Lung microvascular endothelial cell (primary cell): ENCODE measurements at regions not wholly inside any gene's neighbourhood (a gene's known extent, or its start where the extent isn't known, plus 50 kb on each side); places are given as distances from the start of the nearest gene placed in this dataset.

Experiments
- DNase-seq, 2 donors: peaks; one replicate each; pipeline versions ENCODE4 v3.0.0 to v3.0.0-alpha.2; 2010; ENCODE audit warnings: low read depth in 2 of 2

DNA sequence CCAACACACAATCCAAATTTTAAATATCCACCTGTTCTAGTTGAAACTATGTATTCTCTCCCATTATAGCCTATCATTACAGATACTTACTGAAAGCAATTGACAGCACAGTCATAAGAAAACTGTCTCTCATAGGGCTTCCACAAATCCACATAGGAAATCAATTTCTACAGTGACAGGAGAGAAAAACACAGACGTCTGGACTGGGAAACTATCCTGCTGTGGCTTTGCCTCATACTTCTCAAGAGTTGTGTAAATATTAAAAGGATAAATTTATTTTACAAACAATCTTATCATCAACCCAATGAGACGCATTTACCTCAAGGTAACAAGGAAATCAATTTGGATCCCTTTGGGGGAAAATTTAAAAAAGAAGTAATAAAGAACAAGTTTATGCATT, 517.5 kb downstream of the EFNA5 start:
- no peak for DNase-seq

DNA sequence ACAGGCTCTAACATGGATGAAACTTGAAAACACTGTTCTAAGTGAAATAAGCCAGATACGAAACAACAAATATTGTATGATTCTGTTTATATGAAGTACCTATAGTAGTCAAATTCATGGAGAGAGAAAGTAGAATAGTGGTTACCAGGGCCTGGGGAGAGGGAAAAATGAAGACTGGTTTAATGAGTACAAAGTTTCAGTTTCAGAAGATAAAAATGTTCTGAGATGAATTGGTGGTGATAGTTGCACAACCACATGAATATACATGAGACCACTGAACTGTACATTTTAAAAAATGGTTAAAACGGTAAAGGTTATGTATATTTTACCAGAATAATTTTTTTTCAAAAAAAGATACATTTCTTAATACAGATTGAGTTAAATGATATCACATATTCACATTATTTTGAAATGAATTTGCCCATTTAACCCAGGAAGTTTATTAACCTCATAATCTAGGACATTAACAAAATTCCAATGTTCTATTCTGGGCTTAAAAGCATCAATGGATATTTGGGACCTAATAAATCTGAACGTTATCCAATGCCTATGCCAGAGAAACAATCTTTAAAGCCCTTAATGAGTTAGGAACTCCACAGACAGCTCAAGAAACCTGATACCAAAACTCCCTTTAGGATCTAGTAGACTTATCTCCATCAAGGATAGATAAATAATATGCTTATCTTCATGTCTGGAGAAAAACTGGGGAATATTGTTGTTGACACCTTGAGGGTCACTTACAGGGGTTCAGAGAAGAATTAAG, 521.3 kb downstream of the EFNA5 start:
- no peak for DNase-seq

DNA sequence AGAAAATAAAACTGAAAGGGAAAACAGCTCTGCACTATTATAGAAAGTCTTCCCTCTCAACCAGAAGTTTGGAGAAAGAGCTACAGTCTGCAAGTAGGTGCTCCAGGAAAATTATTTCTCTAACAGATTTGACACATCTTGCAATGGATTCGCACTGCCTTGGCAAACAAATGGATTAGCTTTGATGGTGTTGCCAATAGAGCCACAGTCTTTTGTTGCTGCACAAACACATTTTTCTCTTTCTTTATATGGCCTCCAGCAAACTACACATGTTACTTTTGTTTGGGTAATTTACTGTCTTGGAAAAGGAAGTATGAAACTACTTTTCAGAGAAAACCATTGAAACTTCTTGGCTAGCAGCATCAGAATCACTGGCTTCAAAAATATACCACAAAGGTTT, 523.1 kb downstream of the EFNA5 start:
- DNase-seq: no peak

DNA sequence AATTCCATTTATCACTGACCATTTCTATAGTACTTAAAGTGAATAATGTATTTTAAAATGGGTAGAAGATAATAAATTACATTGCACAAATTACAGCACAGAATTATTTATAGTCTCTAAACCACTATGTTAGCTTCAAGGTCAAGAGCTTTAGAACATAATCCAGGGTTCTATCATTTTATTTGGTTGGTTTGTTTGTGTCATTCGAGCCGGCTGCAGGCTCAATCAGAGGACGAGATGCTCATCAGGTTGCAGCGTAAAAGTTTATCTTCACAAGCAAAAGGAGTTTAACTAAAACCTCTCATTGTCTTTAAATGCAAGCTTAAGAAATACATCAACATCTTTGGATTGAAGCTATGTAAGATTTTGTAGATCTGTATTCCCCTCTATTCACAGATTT, 523.8 kb downstream of the EFNA5 start:
- DNase-seq: no peak

DNA sequence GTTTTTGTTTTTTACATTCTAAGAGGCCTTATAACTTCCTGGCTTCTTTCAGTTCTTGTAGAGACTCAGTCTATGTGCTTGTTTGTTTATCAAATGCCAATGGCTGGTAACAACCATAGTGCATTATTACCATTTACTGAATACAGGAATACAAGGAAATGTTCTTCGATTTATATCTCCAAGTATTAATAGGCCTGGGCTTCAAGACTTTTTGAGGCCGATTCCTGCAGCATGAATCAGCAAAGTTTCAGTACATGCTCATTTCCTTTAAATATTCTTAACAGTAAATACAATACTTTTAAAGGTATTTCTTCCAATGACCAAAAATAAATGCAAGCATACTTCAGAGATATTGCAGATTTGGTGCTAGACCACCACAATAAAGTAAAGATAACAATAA, 535.3 kb downstream of the EFNA5 start:
- DNase-seq: peak in 1 of 2 donors; percentile 39

DNA sequence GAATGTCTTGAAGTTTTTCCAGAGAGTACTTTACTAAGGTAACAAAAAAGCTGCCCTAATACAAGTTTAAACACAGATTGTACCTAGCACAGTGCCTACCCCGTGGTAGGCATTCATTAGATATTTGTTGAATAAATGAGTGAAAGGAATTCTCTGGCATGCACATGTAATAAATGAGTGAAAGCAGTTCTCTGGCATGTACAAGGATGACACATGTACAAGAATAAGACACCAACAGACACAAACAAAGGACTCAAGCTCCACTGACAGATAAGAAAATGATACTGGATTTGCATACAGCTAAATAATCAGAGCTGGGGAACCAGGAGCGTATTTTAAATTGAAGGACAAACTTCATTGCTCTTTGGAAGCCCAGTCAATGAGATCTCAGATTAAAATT, 535.8 kb downstream of the EFNA5 start:
- peak in 1 of 2 donors; percentile 2 for DNase-seq

DNA sequence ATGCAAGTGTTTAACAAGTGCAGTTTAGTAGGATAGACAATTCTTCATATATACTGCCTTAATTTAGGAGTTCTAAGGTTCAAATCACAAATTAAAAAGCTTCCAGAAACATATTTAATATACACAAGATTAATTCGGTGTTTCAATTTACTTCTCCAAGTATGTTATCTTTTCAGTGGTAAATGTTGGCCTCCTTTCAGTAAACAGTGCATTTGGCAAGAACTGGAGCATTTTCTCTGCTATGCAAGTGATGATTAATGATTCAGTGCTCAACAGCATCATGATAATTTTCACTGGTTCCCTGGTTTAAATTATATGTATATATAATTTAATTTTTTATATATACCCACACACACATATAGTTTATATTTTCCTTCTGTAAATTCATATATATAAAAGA, 541.7 kb downstream of the EFNA5 start:
- no peak for DNase-seq

DNA sequence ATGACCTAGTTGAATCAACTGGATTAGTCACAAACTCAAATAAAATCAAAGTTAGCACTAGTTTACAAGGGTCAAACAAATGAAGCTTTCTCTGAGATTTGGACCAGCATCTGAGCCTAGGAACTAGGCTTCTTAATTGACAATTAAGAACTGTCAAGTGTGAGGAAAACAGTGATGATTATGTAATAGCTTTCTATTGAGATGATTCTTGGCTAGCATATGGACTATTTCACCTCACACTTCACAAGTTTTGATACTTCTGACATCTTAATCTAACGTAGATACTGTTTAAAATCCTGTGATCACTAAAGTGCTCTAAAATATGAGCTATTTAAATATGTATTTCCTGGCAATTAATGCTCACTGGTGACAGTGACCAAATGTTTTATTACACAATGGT, 542.9 kb downstream of the EFNA5 start:
- DNase-seq: no peak

DNA sequence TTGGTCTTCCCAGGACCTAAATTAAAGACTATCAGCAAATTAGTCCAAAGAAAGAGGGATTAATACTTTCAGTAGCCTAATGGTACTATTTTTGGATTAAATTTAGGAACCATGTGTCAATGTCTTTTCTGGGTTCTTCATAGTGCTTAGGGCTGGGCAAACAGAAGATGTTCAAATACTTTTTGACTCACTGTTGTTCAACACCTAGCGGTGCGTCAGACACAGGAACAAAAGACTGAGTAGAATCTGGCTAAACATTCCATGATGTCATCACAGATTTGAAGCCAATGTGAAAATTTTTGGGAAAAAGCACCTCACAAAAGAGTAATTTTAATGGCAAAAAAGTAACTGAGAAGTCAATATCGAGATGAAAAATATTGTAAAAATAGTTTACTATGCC, 544.4 kb downstream of the EFNA5 start:
- DNase-seq: no peak

DNA sequence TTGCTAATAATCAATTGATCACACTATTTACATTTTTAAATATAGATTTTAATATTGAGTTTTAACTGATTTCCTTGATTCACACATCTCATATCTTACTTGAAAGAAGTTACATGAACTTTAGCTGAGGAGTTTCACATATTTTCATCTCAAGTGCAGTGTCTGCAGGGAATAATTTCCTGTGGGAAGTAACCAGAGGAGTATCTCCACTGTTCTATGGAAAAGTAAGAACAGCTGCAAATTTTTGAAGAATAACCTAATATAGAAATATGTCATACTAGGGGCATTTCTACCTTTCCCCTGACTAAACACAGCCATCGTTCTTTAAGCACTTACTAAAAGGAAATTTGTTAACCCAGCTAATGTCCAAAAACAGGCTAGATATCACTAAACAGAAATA, 546.4 kb downstream of the EFNA5 start:
- no peak for DNase-seq

DNA sequence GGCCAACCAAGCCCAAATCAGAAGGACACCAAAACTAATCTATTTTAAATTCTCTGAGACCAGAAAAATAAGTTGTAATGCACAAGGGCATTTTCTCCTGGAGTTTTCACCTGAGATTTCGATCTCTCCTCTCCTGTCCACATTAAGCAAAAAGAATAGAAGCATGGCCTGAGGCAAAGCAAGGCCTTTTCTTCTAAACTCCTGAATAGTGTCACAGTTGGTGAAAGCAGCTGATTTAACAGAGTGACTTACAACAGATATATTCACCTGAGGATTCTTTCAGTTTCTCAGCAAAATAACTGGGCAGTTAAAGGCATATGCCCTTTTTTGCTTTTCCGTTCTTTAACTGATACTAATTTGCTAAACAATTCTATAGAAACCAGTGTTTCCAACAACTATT, 547.7 kb downstream of the EFNA5 start:
- DNase-seq: no peak

DNA sequence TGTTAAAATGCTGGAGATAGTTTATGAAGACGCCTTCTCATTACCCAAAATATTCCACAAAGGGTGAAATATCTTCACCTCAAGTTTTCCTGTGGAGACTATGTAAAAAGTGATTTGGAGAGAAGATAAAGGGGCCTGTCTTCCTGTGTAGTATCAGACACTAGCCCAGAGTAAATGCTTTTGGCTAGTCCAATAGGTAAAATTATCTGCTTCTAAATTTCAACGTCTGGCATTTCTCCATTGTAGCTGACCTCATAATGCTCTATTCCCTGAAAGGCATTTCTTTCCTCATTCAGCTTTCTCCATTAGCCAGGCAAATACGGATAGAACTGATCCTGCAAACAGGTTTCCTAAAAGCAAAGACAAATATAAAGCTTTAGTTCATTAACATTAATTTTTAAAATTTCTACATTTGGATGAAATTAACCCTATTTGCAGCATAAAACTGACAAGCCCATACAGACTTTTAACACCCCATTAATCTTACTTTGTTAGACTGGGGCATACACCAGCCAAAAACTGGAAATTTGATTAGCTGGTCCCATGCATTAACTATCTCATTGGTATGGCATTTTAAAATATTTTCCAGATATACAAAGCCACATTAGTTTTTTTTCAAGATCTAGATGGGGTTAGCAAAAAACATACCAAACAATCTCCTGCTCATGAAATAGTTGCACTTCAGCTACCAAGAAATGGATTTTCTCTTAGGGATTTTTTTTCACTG, 548.8 kb downstream of the EFNA5 start:
- no peak for DNase-seq

DNA sequence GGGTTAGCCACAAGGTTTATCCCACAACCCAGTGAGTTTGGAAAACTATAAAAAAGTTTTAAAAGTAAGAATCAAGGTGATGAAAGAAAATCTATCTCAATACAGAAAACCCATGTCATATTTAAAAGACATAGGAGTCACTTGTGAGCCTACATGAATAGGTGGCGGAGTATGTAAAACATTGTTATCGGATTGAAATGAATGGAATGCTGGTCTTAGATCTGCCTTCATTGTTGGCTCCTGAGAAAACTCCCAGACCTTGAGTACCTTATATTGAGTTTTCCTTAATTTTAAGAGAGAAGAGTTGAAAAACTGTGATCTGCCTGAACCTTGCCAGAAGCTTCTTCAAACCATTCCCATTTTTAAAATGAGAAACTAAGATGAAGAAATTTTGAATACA, 551.1 kb downstream of the EFNA5 start:
- no peak for DNase-seq

DNA sequence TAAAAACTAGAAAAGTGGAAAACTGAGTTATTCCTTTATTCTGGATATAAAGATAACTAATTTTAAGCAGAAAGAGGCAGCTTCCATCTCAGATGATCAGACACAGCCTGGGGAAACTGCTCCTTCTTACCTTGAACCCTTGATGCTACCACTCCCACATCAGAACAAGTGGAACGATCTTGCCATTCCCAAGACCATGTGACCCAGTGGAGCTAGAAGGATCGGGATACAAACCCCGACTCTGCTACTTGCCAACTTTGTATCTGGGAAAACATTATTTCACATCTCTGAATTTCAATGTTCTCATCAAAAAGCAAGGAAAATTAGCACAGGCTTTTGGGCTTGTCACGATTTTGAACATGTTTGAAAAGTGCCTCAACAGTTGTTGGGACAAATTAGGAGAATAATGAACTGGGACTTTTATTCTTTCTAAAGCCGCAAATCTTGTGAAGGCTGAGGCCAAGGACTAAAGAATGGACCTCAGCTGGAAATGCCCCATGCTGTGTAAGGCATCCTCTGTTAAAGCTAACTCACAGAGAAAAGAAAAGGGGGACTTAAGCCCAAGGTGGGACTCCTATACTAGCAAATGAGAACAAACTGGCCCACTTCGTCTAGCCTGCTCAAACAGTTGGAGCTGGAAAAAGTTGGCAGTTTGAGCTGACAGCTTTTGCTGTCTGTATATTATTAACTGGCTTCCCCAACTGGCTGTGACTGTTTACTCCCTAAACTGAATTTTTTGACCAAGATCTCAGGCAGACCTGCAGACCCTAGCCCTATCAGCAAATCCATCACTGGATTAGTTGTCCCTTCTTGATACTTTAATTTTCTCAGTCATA, 552.3 kb downstream of the EFNA5 start:
- no peak for DNase-seq

DNA sequence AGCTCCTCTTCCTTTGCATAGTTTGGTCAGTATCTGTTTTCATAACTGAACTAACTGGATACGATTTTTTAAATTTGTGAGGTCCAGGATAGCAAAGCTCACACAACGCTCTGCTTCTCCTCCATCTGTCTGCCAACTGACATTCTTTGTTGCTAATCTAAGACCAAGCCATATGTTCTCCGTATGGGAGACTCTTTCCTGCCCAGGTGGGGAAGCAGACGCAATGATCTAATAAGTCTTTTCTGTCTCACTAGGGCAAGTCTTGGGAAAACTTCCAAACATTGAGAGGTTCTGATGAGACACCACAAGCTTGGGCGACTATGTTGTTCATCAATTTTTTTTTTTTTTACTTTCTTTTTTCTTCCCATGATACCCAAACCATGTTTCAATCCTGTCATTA, 558.5 kb downstream of the EFNA5 start:
- DNase-seq: no peak

DNA sequence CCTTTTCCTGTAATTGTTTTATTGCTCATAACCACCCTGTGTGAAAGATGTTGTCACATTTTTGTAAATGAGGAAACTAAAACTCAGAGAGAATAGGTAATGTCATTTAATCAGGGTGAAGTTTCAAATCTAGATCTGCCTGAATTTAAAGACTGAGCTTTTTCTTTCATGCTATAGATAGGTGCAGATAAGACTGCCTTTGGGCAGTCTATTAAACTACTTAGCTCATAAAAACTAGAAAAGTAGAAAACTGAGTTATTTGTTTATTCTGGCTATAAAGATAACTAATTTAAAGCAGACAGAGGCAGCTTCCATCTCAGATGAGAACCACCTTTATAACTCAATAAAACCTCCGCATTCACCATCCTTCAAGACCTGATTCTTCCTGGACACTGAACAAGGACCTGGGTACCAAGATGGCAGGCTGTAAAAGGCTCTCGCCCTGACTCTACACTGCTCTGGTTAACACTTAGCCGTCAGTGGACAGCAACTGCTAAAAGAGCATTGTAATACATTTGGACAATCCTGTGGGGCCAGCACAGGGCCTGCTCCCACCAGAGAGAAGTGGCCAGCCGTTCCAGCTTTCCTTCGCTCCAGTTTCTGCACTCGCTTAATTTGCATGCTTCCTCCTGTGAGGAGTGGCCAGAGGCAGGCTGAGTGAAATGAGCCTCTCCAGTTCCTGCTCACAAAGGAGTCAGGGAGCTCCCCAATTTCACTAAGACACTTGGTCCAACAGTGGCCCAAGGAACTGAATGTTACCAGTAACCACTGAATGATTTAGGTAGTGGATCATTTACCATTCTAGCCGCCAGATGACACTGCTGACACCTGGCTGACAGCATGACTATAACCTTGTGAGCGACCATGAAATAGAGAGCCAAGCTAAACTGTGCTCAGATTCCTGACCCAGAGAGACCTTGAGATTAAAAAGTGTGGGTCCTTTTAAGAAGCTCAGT, 566.4 kb downstream of the EFNA5 start:
- DNase-seq: peak; percentile 8 to 45

DNA sequence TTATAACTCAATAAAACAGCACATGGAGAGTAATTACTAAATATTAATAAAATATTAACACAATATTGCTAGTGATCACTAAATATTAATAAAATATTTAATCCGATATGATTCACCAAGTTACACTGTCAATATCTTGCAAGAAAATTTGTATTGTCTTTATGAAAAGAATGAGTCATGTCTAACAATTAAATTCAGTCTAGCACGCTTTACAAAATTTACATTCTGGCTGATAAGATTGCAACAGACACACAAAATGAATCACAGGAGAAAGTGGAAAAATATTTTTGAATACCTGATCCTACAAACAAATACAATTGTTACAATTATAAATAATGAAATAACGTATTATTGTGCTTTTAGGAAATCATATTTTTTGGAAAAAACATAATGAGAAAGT, 567.2 kb downstream of the EFNA5 start:
- no peak for DNase-seq

DNA sequence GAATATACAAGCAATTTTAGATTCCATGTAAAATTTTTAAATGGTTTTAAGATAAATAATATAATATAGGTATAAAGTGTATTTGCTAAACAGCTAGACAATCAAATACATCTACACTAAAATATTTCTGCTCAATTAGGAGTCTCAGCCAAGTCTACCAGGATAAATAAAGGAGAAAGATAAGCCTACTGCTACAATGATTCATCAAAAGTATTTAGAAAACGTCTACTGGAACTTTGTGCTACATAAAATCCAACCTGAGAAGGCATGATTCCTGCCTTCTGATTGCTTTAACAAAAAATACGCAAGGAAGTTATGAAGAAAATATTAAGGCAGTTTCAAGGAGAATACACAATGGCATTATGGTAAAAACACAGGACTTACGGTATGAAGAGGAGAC, 570.6 kb downstream of the EFNA5 start:
- no peak for DNase-seq

DNA sequence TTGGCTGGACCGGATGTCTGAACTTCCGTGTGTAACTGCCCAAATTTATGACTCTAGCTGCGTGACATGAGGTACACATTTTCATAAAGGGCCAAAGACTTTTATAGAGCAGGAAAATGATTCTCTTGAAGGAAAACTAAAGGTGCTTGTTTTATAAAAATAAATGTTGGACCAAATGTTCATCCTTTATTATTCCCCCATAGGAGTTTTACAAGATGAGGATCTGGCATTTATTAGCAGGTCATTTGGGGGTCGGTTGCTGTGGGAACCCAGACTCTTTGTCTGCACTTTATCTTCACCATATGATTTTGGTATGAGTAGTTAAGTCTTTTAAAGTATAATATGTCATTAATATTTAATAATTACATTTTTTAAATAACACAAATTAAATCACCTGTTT, 571.2 kb downstream of the EFNA5 start:
- no peak for DNase-seq

DNA sequence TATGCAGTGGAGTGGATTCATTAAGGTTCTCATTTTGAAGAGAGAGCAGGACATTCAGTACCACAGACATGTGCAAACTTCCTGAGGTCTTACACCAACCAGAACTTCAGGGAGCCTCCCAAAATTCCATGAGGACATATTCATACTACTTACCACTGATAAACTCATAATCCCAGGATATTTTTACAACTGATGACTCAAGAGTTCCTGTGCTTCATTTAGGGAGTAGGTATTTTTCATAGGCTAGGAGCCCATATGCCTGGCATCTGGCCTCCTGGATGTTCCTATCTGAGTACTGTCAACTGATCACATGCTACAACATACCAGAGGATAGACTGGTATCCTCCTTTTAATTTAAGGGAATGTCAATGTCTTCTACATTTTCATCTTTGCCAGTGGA, 578.0 kb downstream of the EFNA5 start:
- no peak for DNase-seq

DNA sequence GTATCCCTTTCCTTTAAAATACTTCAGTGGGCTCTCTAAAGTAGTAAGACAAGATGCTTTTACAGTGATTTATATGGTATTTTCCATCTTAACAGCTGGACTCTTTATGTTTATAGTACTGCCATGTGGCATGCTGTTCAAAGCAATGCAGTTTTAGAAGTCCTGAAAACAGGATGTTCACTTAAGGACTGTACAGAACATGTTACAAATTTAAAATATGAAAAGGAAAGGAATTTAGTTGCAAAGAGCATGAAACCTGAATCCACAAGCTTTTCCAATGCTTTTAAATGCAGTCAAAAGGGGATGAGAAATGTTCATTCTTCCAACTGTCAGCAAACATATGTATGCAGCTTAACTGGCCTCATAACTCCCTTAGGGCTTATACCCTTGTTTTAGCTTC, 580.2 kb downstream of the EFNA5 start:
- DNase-seq: no peak
